ENCODE measurements at regions not wholly inside any gene's neighbourhood (a gene's known extent, or its start where the extent isn't known, plus 50 kb on each side); places are given as distances from the start of the nearest gene placed in this dataset.
"Not testable (repeated sequence)": the region's sequence is repeated elsewhere in the genome, so short reads cannot be mapped to it uniquely, and the experiment has no call there.

- H3K4me3 ChIP-seq (replicated peaks in 1 of 2; ENCODE audit: low read depth in 1 of 2, low read length in 2 of 2); CTCF ChIA-PET; H3K4me2 ChIP-seq (ENCODE audit: low read length); H3K79me2 ChIP-seq (ENCODE audit: insufficient read depth, low read length); DNase-seq (ENCODE audit: low read depth, low spot score); RAD21 ChIA-PET (ENCODE audit: low non-redundant PET in 1 of 2, low total read pairs in 2 of 2, uncharacterized antibody in 2 of 2, unreplicated experiment in 2 of 2); ATAC-seq; H4K20me1 ChIP-seq (ENCODE audit: insufficient read depth); BruUV-seq (replicated peaks); intact Hi-C loops (cut with micrococcal nuclease); H3K9me3 ChIP-seq (ENCODE audit: control insufficient read depth in 1 of 2, insufficient read depth in 1 of 2, low read depth in 1 of 2, low read length in 2 of 2); H3K36me3 ChIP-seq (ENCODE audit: control insufficient read depth in 1 of 2, insufficient read depth in 2 of 2, low read length in 2 of 2); H3K9ac ChIP-seq (ENCODE audit: low read length); H3K9me2 ChIP-seq (ENCODE audit: insufficient read depth); H2AFZ ChIP-seq (ENCODE audit: low read depth, low read length, poor library complexity, severe bottlenecking); H3K27ac ChIP-seq (ENCODE audit: low read depth, low read length); H3K27me3 ChIP-seq (ENCODE audit: insufficient read depth, low read length); POLR2A ChIA-PET: not testable (repeated sequence)
- H3K4me1 ChIP-seq (ENCODE audit: control insufficient read depth in 1 of 2, insufficient read depth in 2 of 2, low read length in 2 of 2): peaks cover 6 to 14% of the 10 kb centered on the region in 2 experiments; a peak in 3 of 4 replicates
Measured at GRCh38 chr9:65395121-65395520, 110.1 kb upstream of the FOXD4L5 start.

- not testable (repeated sequence) for BruUV-seq (replicated peaks); H2AFZ ChIP-seq (ENCODE audit: low read depth, low read length, poor library complexity, severe bottlenecking); H3K9me3 ChIP-seq (ENCODE audit: control insufficient read depth in 1 of 2, insufficient read depth in 1 of 2, low read depth in 1 of 2, low read length in 2 of 2)
Measured at GRCh38 chr9:65393111-65393810, 108.3 kb upstream of the FOXD4L5 start.

GRCh38 chr9:65392611-65393010 is 107.6 kb upstream of the FOXD4L5 start:
- H3K4me3 ChIP-seq (replicated peaks in 1 of 2; ENCODE audit: low read depth in 1 of 2, low read length in 2 of 2); H4K20me1 ChIP-seq (ENCODE audit: insufficient read depth); H3K9ac ChIP-seq (ENCODE audit: low read length); RAD21 ChIA-PET (ENCODE audit: low non-redundant PET in 1 of 2, low total read pairs in 2 of 2, uncharacterized antibody in 2 of 2, unreplicated experiment in 2 of 2); CTCF ChIA-PET; ATAC-seq; H3K9me3 ChIP-seq (ENCODE audit: control insufficient read depth in 1 of 2, insufficient read depth in 1 of 2, low read depth in 1 of 2, low read length in 2 of 2); H2AFZ ChIP-seq (ENCODE audit: low read depth, low read length, poor library complexity, severe bottlenecking); BruUV-seq (replicated peaks); H3K36me3 ChIP-seq (ENCODE audit: control insufficient read depth in 1 of 2, insufficient read depth in 2 of 2, low read length in 2 of 2); H3K27ac ChIP-seq (ENCODE audit: low read depth, low read length); H3K9me2 ChIP-seq (ENCODE audit: insufficient read depth); H3K4me2 ChIP-seq (ENCODE audit: low read length); POLR2A ChIA-PET; intact Hi-C loops (cut with micrococcal nuclease); DNase-seq (ENCODE audit: low read depth, low spot score); H3K27me3 ChIP-seq (ENCODE audit: insufficient read depth, low read length); H3K4me1 ChIP-seq (ENCODE audit: control insufficient read depth in 1 of 2, insufficient read depth in 2 of 2, low read length in 2 of 2); H3K79me2 ChIP-seq (ENCODE audit: insufficient read depth, low read length): not testable (repeated sequence)

More at GRCh38 chr9:65393111-65393810, 108.3 kb upstream of the FOXD4L5 start:
- H3K9ac ChIP-seq (ENCODE audit: low read length); H3K36me3 ChIP-seq (ENCODE audit: control insufficient read depth in 1 of 2, insufficient read depth in 2 of 2, low read length in 2 of 2); H3K9me2 ChIP-seq (ENCODE audit: insufficient read depth); CTCF ChIA-PET; H3K4me1 ChIP-seq (ENCODE audit: control insufficient read depth in 1 of 2, insufficient read depth in 2 of 2, low read length in 2 of 2); DNase-seq (ENCODE audit: low read depth, low spot score); intact Hi-C loops (cut with micrococcal nuclease); H4K20me1 ChIP-seq (ENCODE audit: insufficient read depth); H3K27ac ChIP-seq (ENCODE audit: low read depth, low read length); POLR2A ChIA-PET; H3K4me2 ChIP-seq (ENCODE audit: low read length); H3K27me3 ChIP-seq (ENCODE audit: insufficient read depth, low read length); H3K4me3 ChIP-seq (replicated peaks in 1 of 2; ENCODE audit: low read depth in 1 of 2, low read length in 2 of 2); H3K79me2 ChIP-seq (ENCODE audit: insufficient read depth, low read length); RAD21 ChIA-PET (ENCODE audit: low non-redundant PET in 1 of 2, low total read pairs in 2 of 2, uncharacterized antibody in 2 of 2, unreplicated experiment in 2 of 2); ATAC-seq: not testable (repeated sequence)

GRCh38 chr9:65389710-65390109 is 104.7 kb upstream of the FOXD4L5 start:
- H3K9ac ChIP-seq (ENCODE audit: low read length); DNase-seq (ENCODE audit: low read depth, low spot score); H3K4me3 ChIP-seq (replicated peaks in 1 of 2; ENCODE audit: low read depth in 1 of 2, low read length in 2 of 2); H3K79me2 ChIP-seq (ENCODE audit: insufficient read depth, low read length); H3K9me3 ChIP-seq (ENCODE audit: control insufficient read depth in 1 of 2, insufficient read depth in 1 of 2, low read depth in 1 of 2, low read length in 2 of 2); H3K4me2 ChIP-seq (ENCODE audit: low read length); H2AFZ ChIP-seq (ENCODE audit: low read depth, low read length, poor library complexity, severe bottlenecking); H3K27me3 ChIP-seq (ENCODE audit: insufficient read depth, low read length); H3K36me3 ChIP-seq (ENCODE audit: control insufficient read depth in 1 of 2, insufficient read depth in 2 of 2, low read length in 2 of 2); H3K9me2 ChIP-seq (ENCODE audit: insufficient read depth); H4K20me1 ChIP-seq (ENCODE audit: insufficient read depth); intact Hi-C loops (cut with micrococcal nuclease); ATAC-seq; CTCF ChIA-PET; RAD21 ChIA-PET (ENCODE audit: low non-redundant PET in 1 of 2, low total read pairs in 2 of 2, uncharacterized antibody in 2 of 2, unreplicated experiment in 2 of 2); H3K27ac ChIP-seq (ENCODE audit: low read depth, low read length); H3K4me1 ChIP-seq (ENCODE audit: control insufficient read depth in 1 of 2, insufficient read depth in 2 of 2, low read length in 2 of 2); BruUV-seq (replicated peaks); POLR2A ChIA-PET: not testable (repeated sequence)
